HS-27A (cell line): ENCODE measurements at regions not wholly inside any gene's neighbourhood (a gene's known extent, or its start where the extent isn't known, plus 50 kb on each side); places are given as distances from the start of the nearest gene placed in this dataset.

Experiments used
- DNase-seq: peaks from one replicate; pipeline ENCODE4 v3.0.0-alpha.2; 2012; ENCODE audit warnings: low read depth, missing footprints

DNA sequence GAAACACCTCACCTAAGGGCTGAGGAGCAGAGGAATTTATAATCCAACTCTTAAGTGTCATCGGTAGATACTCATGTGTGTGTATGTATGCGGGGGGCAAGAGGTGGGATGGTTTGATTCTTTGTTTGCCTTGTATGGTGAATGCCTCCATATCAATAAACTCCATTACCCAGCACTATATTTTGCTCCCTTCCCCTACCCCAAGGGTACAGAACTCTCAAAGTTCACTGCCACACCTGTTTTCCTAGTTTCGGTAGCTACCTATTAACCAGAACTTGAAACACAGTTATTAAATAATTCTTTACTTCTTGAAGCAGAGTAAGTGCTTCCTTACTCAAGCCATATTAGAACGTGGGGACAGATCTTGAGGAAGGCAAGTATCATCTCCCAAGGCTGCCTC is 400.8 kb upstream of the SUCLG2 start:
- DNase-seq, result no peak

DNA sequence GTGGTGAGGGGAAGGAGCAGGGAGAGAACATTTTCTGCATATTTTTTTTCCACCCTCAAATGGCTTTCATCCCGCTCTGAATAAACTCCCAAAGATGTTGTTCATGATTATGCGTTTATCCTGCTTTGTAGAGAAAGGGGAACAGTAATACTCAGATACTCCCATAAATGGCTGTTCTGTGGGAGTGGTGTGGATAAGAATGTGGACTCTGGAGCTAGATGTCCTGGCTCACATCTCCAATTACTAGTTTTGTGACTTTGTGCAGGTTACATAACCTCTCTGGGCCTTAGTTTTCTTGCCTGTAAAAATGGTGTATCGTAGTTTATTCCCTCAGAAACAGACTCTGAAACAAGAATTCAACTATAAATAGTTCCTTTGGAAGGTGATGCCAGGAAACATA is 395.4 kb upstream of the SUCLG2 start:
- DNase-seq, result no peak

- DNase-seq, result no peak
Measured at GRCh38 chr3:68045976-68046375, 391.6 kb upstream of the SUCLG2 start.

DNA sequence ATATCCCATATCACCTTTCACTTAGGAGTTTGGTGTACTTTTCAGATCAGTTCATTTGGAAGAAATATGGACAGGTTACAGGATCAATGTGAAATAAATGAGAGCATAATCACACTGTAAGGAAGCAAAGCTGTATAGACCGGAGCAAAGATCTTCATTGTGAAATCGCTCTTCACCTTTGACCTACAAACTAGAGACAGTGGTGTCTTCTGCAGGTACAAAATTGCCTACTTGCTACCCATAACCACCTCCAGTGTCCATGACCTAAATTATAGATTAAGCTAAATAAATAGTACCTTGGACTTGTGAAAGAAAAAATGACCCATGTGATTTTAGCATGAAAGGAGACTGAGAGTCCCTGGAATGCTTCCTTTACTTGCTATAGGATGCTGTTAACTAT is 379.5 kb upstream of the SUCLG2 start:
- no peak for DNase-seq

DNA sequence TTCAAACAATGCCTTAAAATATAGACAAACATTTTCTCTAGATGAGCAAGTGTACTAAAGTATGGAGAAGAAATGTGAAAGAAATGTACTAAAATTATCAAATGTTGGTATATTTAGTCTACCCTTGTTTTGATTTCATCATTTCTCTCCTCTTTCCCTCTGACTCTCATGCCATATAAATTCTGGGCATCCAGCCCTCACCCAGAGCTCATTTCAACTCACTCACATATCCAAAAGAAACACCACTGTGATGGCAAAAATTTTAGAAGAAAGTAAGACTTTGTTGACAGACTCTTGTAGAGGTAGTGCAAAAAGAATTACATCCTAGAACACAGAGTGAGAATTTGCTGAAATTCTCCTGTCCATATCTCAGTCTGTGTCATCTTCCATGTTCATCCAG is 377.8 kb upstream of the SUCLG2 start:
- DNase-seq, result no peak

DNA sequence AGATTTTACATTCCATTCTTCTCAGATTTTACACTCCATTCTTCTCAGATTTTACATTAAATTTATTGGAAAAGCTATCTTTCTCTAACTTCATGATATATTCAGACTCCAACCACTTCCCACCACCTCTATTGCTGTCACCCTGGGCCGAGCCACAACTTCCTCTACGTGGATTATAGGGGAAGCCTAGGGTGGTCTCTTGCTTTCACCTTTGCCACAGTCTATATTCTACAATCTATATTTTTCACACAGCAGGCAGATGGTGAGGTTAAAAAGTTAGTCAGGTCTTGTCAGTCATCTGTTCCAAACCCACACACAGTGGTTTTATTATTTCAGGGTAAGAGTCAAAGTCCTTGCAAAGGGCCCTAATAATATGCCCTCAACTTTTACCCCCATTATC is 370.8 kb upstream of the SUCLG2 start:
- DNase-seq, result no peak

DNA sequence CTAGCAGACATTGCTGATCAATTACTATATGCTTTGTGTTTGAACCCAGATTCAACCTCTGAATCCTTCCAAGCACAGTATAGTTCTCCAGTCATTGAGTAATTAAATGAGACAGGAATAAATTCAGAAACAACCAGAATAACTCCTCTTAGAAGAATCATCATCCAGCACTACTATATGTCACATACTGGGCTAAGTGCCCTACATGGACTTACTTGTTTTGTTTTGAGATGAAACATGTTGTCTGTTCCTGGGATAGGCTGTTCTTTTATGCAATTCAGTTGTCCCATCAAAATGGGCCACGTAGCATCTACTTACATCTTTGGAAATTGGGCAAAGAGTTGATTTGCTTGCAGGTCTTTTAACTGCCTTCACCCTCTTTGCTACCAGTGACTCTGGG is 365.5 kb upstream of the SUCLG2 start:
- no peak for DNase-seq

GRCh38 chr3:68018275-68018674 is 363.9 kb upstream of the SUCLG2 start:
- no peak for DNase-seq

DNA sequence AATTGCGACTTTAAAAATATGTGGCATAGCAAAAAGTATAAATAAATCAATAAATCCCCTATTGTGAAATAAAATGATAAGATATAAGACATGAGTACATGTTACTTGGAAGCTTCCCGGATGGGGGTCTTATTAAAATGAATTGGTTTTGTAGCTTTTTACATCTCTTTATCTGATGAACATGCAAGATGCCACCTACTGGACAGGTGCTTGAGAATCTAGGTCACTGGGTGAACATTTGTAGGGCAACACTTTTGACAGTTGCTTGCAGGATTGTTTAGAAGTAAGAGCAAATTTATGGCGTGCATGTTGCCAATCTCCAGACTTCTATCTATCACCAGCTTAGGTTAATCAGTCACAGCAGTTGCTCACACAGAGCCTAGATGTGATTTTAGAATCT is 362.7 kb upstream of the SUCLG2 start:
- no peak for DNase-seq

DNA sequence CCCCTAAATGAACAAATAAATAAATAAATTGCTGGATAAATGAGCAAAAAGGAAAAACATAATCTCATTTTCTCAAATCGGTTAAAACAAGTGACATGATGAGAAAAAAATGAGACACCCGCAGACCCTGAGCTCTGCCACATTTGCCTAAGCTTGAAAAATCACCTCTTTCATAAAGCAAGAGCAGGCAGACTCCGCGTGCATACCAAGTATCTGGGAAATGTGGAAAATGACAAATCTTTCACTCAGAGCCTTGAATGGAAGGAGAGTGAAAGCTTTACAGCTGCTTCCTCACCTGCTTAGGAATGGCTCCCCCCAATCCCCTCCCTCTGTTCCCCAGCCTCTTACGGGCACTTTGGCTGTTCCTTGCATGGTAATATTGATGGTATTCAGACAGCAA is 355.5 kb upstream of the SUCLG2 start:
- no peak for DNase-seq

GRCh38 chr3:68007621-68008226 is 353.3 kb upstream of the SUCLG2 start:
- DNase-seq, result no peak

- no peak for DNase-seq
Measured at GRCh38 chr3:68006646-68007045, 352.2 kb upstream of the SUCLG2 start.

DNA sequence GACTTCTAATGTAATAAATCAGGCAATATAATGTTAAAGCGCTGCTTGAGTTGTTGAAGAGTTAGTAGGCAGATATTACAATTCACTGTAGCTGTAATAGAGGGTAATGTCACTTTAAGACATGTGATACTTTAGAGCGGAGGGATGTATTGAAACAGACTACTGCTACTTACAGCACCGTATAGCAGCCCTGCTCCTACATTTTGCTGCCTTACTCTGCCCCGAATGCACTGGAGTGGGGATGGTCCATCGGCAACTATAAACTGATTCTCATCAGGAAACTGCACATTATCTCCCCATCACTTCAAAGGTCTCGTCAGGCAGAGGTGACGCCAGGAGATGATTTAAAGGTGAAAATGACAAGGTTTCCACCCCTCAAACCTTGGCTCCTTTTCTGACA is 349.7 kb upstream of the SUCLG2 start:
- no peak for DNase-seq

DNA sequence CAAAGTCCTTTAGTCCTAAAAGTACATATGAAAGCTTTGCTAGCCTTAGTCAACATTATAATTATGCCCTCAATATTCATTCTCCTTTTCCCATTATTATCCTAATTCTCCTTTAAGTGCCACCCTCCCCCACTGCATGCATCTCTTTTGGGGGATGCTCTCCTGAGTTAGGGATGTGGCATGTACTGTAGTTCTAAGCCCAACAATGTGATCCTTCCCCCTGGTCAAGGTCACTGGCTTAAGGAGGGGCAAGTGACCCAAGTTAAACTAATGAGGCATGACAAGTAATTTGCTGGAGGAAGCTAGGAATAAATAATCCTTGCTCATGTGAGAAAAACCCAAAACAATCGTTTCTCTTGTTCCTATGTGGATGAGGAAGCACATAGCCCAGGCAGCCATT is 343.9 kb upstream of the SUCLG2 start:
- DNase-seq, result no peak

- no peak for DNase-seq
Measured at GRCh38 chr3:67995206-67995605, 340.8 kb upstream of the SUCLG2 start.

- no peak for DNase-seq
Measured at GRCh38 chr3:67986706-67987105, 332.3 kb upstream of the SUCLG2 start.

- DNase-seq, result no peak
Measured at GRCh38 chr3:67983166-67983565, 328.8 kb upstream of the SUCLG2 start.

DNA sequence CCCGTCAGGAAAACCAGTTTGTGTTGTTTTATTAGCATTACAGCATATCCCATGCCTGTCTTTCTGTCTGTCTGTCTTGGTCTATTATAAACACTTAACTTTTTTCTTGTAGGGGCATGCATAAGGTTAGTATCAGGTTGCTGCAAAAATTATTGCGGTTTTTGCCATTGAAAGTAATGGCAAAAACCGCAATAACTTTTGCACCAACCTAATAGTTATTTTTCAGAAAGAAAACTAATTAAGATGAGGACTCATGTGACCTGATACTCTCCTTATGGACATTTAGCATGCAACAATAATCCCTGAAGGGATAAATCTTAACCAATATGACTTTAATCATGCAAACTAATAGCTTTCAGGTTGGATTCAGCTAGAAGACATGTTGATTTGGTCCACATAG is 326.7 kb upstream of the SUCLG2 start:
- no peak for DNase-seq

- no peak for DNase-seq
Measured at GRCh38 chr3:67979342-67979741, 324.9 kb upstream of the SUCLG2 start.

- DNase-seq, result no peak
Measured at GRCh38 chr3:67977762-67978161, 323.4 kb upstream of the SUCLG2 start.

GRCh38 chr3:67976663-67977062 is 322.3 kb upstream of the SUCLG2 start:
- DNase-seq, result peak; percentile 27

- DNase-seq, result no peak
Measured at GRCh38 chr3:67964596-67964995, 310.2 kb upstream of the SUCLG2 start.

DNA sequence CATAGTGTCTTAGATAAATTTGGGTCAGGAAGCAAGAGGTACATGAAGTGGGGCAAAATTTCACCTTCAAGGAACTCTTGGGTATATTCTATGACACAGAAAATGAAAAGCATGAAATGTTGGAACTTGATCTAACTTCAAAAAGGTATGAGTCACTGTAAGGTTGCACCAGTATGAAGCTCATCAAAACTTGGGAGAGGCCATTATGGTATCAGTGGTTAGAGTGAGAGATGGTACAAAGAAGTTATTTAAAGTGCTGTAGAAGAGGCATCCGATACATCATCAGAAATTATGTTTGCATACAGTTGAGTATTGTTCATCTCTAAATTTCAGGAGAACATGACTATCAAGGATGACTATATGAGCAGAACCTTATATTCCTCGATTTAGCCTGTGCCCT is 302.9 kb upstream of the SUCLG2 start:
- DNase-seq, result no peak

- DNase-seq, result no peak
Measured at GRCh38 chr3:67947808-67948508, 293.5 kb upstream of the SUCLG2 start.
